ENCODE measurements at regions not wholly inside any gene's neighbourhood (a gene's known extent, or its start where the extent isn't known, plus 50 kb on each side); places are given as distances from the start of the nearest gene placed in this dataset.

- H3K27ac ChIP-seq (ENCODE audit: insufficient read length, low read depth, low read length): no peak overlapping the region
- TF ChIP-seq CTCF (conservative IDR thresholded peaks at IDR 0.05): no peak
These were observed 1151.6 kb upstream of the CDH6 start for GRCh38 chr5:30041831-30042385.

More at GRCh38 chr5:30041831-30042385, 1151.6 kb upstream of the CDH6 start:
- no peak overlapping the region for H2AK5ac ChIP-seq (ENCODE audit: insufficient read length, low read length)
- H2BK15ac ChIP-seq (ENCODE audit: low read depth, low read length): no peak overlapping the region
- no peak overlapping the region for H3K4me3 Mint-ChIP-seq
- H3K27me3 ChIP-seq (ENCODE audit: insufficient read depth, low read length): no peaks in the 10 kb centered on the region
- H4K91ac ChIP-seq (ENCODE audit: insufficient read length, low read depth, low read length): no peak overlapping the region
- no peak overlapping the region for H3K27ac Mint-ChIP-seq
- no peak overlapping the region for H3K18ac ChIP-seq (ENCODE audit: insufficient read length, low read depth, low read length)
- no peak overlapping the region for H3K4me2 ChIP-seq (ENCODE audit: insufficient read depth, insufficient read length, low read length)
- no peak overlapping the region for H3K23ac ChIP-seq (ENCODE audit: insufficient read length, low read depth, low read length)
- H2BK120ac ChIP-seq (ENCODE audit: low read depth, low read length, poor library complexity, severe bottlenecking): no peak overlapping the region
- no peaks in the 10 kb centered on the region for H3K4me1 ChIP-seq (ENCODE audit: insufficient read depth, low read length)
- H3K9ac ChIP-seq (ENCODE audit: extremely low read depth, insufficient read length, low read length): no peak overlapping the region
- no peak overlapping the region for H4K8ac ChIP-seq (replicated peaks; ENCODE audit: insufficient read length, low read depth, low read length)
- no CpG with 5 or more reads among the region's 7 CpGs for WGBS (ENCODE audit: extremely low coverage, insufficient read length, low lambda C conversion rate)
- no peak overlapping the region for H3K14ac ChIP-seq (ENCODE audit: insufficient read depth, low read length)
- no peak overlapping the region for H2AFZ ChIP-seq (ENCODE audit: low read length)
- no peak overlapping the region for H3K4ac ChIP-seq (ENCODE audit: low read depth, low read length)
- no peaks in the 10 kb centered on the region for H3K79me2 ChIP-seq (ENCODE audit: insufficient read depth, low read length)
- no peaks in the 10 kb centered on the region; the same call in 1 of the 2 replicates for H3K27me3 Mint-ChIP-seq (ENCODE audit: low read depth)
- H3T11ph ChIP-seq (ENCODE audit: low read length): no peak overlapping the region
- no peak for DNase-seq
- H2BK12ac ChIP-seq (ENCODE audit: insufficient read length, low read depth, low read length): no peak overlapping the region
- no peak overlapping the region for H3K56ac ChIP-seq (ENCODE audit: insufficient read length, low read depth, low read length)
- H4K20me1 ChIP-seq (ENCODE audit: control insufficient read depth, insufficient read depth, insufficient read length): no peaks in the 10 kb centered on the region
- H2BK20ac ChIP-seq (ENCODE audit: low read depth, low read length, poor library complexity, severe bottlenecking): no peak overlapping the region
- no peaks in the 10 kb centered on the region for H3K9me3 ChIP-seq (ENCODE audit: control insufficient read depth, low read depth, low read length)
- no peaks in the 10 kb centered on the region for H3K9me3 Mint-ChIP-seq
- peaks cover 0 to 4% of the 10 kb centered on the region in 2 experiments; a peak in 3 of 4 replicates for H3K4me1 Mint-ChIP-seq
- H3K79me1 ChIP-seq (ENCODE audit: insufficient read depth, low read depth, low read length, poor library complexity, severe bottlenecking): no peaks in the 10 kb centered on the region
- H2BK5ac ChIP-seq (ENCODE audit: insufficient read length, low read length): no peak overlapping the region
- no peak overlapping the region for H4K5ac ChIP-seq (ENCODE audit: insufficient read length, low read depth, low read length)
- no peaks in the 10 kb centered on the region for H3K36me3 Mint-ChIP-seq (ENCODE audit: insufficient read depth in 1 of 3, low read depth in 3 of 3)
- H3K23me2 ChIP-seq (ENCODE audit: insufficient read length, low read depth, low read length, poor library complexity, severe bottlenecking): no peaks in the 10 kb centered on the region

Data from H9 (cell line).